HG03060 (cell line): ENCODE measurements at regions not wholly inside any gene's neighbourhood (a gene's known extent, or its start where the extent isn't known, plus 50 kb on each side); places are given as distances from the start of the nearest gene placed in this dataset.
"Not testable (repeated sequence)": the region's sequence is repeated elsewhere in the genome, so short reads cannot be mapped to it uniquely, and the experiment has no call there.

ENCODE experiments used
- ATAC-seq: cut with Tn5 transposase; IDR thresholded peaks from one replicate; pipeline ENCODE4 v1.9.1; 2021; ENCODE audit warnings: low read depth, moderate number of reproducible peaks; ENCODE audit not compliant: unreplicated experiment

GRCh38 chr10:33716501-33717267 lies 382.2 kb upstream of the NRP1 start:
- ATAC-seq: no peak

GRCh38 chr10:33715303-33715975 lies 381.0 kb upstream of the NRP1 start:
- ATAC-seq: no peak

- no peak for ATAC-seq
Measured at GRCh38 chr10:33712825-33713224, 378.4 kb upstream of the NRP1 start.

- no peak for ATAC-seq
Measured at GRCh38 chr10:33710006-33710405, 375.5 kb upstream of the NRP1 start.

- no peak for ATAC-seq
Measured at GRCh38 chr10:33709008-33709753, 374.7 kb upstream of the NRP1 start.

GRCh38 chr10:33708561-33708960 lies 374.1 kb upstream of the NRP1 start:
- ATAC-seq: no peak

GRCh38 chr10:33706746-33707145 lies 372.3 kb upstream of the NRP1 start:
- no peak for ATAC-seq

GRCh38 chr10:33706191-33706590 lies 371.7 kb upstream of the NRP1 start:
- ATAC-seq: no peak

- ATAC-seq: no peak
Measured at GRCh38 chr10:33704214-33704830, 369.9 kb upstream of the NRP1 start.

GRCh38 chr10:33703501-33704213 lies 369.2 kb upstream of the NRP1 start:
- ATAC-seq: no peak

- no peak for ATAC-seq
Measured at GRCh38 chr10:33698033-33698432, 363.6 kb upstream of the NRP1 start.

- no peak for ATAC-seq
Measured at GRCh38 chr10:33697016-33697415, 362.5 kb upstream of the NRP1 start.

GRCh38 chr10:33695536-33695935 lies 361.1 kb upstream of the NRP1 start:
- ATAC-seq: no peak

GRCh38 chr10:33690536-33690935 lies 356.1 kb upstream of the NRP1 start:
- ATAC-seq: not testable (repeated sequence)

- ATAC-seq: no peak
Measured at GRCh38 chr10:33688506-33688905, 354.0 kb upstream of the NRP1 start.

- ATAC-seq: no peak
Measured at GRCh38 chr10:33684211-33684611, 349.7 kb upstream of the NRP1 start.

GRCh38 chr10:33681595-33681994 lies 347.1 kb upstream of the NRP1 start:
- no peak for ATAC-seq

- no peak for ATAC-seq
Measured at GRCh38 chr10:33680036-33680435, 345.6 kb upstream of the NRP1 start.

GRCh38 chr10:33676606-33677339 lies 342.3 kb upstream of the NRP1 start:
- no peak for ATAC-seq
